Activated T-helper 2 cell treated with anti-CD3 and anti-CD28 coated beads, Interferon-gamma antibody, Interleukin-2, Interleukin-4, amounts not matched to agents 10 μg/mL and 5 μg/mL and 100 μg/mL, durations not matched to agents 14 hours and 24 hours and 36 hours (primary cell): ENCODE measurements at regions not wholly inside any gene's neighbourhood (a gene's known extent, or its start where the extent isn't known, plus 50 kb on each side); places are given as distances from the start of the nearest gene placed in this dataset.

ENCODE experiments used
- DNase-seq: peaks from one replicate; pipeline ENCODE4 v3.0.0; 2021; ENCODE audit warnings: low spot score
- H3K27ac Mint-ChIP-seq: one replicate; pipeline ENCODE4 v1.8.0; 2021; ENCODE audit warnings: mixed read lengths
- H3K27me3 Mint-ChIP-seq: one replicate; pipeline ENCODE4 v1.8.0; 2021; ENCODE audit warnings: low read depth, mixed read lengths
- H3K36me3 Mint-ChIP-seq: one replicate; pipeline ENCODE4 v1.8.0; 2021; ENCODE audit warnings: low read depth, mixed read lengths
- H3K4me1 Mint-ChIP-seq: one replicate; pipeline ENCODE4 v1.8.0; 2021; ENCODE audit warnings: low read depth, mixed read lengths
- H3K4me3 Mint-ChIP-seq: one replicate; pipeline ENCODE4 v1.8.0; 2021; ENCODE audit warnings: low read depth, mild to moderate bottlenecking, moderate library complexity, mixed read lengths
- H3K9me3 Mint-ChIP-seq: one replicate; pipeline ENCODE4 v1.8.0; 2021; ENCODE audit warnings: mixed read lengths
- intact Hi-C: fragments of 100-400 bp; cut with micrococcal nuclease; formaldehyde crosslinking; loops from one replicate; pipeline ENCODE4 v1.15.1; 2023

DNA sequence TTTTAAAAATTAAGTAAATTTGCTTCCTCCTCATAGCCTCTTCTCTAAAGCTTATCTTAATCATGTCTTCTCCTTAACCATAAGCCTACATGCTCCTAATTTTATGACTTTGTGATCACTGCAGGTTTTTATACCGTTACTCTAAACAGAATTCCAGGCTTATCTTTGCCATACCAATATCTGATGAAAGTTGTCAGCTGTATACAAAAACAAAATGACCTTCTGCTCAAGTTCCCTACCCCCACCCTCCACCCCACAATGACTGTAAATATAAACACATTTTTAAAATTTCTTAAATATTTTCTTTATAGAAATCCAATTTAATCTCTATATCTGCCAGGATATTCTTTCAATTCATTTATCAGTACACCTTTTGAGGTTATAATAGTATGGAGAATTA is 60.5 kb upstream of the SGK1 start:
- intact Hi-C loops: loop anchor here (2.0 to 10.0 kb wide), 4 partner anchors 90 to 204 kb away; no protein-coding TSS in a partner anchor
- peaks cover 40% of the 10 kb centered on the region for H3K4me1 Mint-ChIP-seq
- no peaks in the 10 kb centered on the region for H3K9me3 Mint-ChIP-seq
- H3K27me3 Mint-ChIP-seq: no peaks in the 10 kb centered on the region
- no peak overlapping the region for H3K4me3 Mint-ChIP-seq
- DNase-seq: no peak
- peaks cover 4% of the 10 kb centered on the region for H3K36me3 Mint-ChIP-seq
- peak overlapping the region; percentile 59 for H3K27ac Mint-ChIP-seq

- Mint-ChIP-seq H3K4me3 (no peak overlapping the region), H3K27me3 (no peaks in the 10 kb centered on the region), H3K27ac (no peak overlapping the region), H3K4me1 (peaks cover 52% of the 10 kb centered on the region), H3K9me3 (no peaks in the 10 kb centered on the region), H3K36me3 (peaks cover 4% of the 10 kb centered on the region)
- no peak for DNase-seq
- intact Hi-C loops: loop anchor here (10.0 kb wide), 2 partner anchors 138 to 168 kb away; no protein-coding TSS in a partner anchor
Measured at GRCh38 chr6:134376785-134377184, 58.9 kb upstream of the SGK1 start.

GRCh38 chr6:134375220-134375580 is 57.3 kb upstream of the SGK1 start:
- Mint-ChIP-seq H3K36me3 (peaks cover 4% of the 10 kb centered on the region), H3K27me3 (no peaks in the 10 kb centered on the region), H3K27ac (no peak overlapping the region), H3K4me1 (peaks cover 46% of the 10 kb centered on the region), H3K9me3 (no peaks in the 10 kb centered on the region), H3K4me3 (no peak overlapping the region)
- intact Hi-C loops: loop anchor here (10.0 kb wide), 2 partner anchors 140 to 170 kb away; no protein-coding TSS in a partner anchor
- DNase-seq: no peak

DNA sequence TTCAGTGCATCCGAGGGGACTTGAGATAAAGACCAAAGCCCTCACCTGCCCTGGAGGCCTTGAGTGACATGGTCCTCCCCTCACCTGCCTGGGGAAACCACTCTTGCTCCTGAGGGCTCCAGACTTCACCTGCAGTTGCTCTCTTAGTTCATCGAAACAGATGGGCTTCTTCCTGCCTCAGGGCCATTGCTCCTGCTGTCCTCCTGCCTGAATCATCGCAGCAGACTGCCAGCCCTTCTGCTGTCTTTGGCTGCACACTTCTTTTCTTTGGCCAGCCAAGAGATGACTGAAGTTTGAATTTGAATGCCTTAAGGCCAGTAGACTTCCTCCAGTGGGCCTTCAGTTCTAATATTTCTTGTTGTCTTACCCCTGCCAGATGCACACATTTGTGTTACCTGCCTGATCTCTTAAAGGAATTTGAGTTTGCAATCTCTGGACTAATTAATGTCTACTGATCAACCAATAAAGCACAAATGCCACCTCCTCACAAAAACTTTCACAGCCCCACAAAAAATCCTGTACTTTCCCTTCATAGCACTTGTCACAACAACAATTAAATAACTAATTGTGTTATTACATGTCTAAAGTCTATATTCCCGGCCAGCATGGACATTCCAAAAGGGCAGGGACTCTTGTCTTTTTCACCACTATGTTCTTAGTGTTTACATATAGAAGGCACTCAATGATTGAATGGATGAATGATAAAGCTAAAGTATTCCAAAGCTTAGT is 56.7 kb upstream of the SGK1 start:
- no peaks in the 10 kb centered on the region for H3K27me3 Mint-ChIP-seq
- no peak overlapping the region for H3K27ac Mint-ChIP-seq
- no peaks in the 10 kb centered on the region for H3K9me3 Mint-ChIP-seq
- DNase-seq: no peak
- no peak overlapping the region for H3K4me3 Mint-ChIP-seq
- H3K4me1 Mint-ChIP-seq: peaks cover 42% of the 10 kb centered on the region
- H3K36me3 Mint-ChIP-seq: peaks cover 4% of the 10 kb centered on the region
- intact Hi-C loops: loop anchor here (10.0 kb wide), 2 partner anchors 140 to 170 kb away; no protein-coding TSS in a partner anchor

GRCh38 chr6:134373993-134374392 is 56.1 kb upstream of the SGK1 start:
- Mint-ChIP-seq H3K9me3 (no peaks in the 10 kb centered on the region), H3K27me3 (no peaks in the 10 kb centered on the region), H3K4me3 (no peak overlapping the region), H3K36me3 (peaks cover 4% of the 10 kb centered on the region), H3K27ac (no peak overlapping the region), H3K4me1 (peaks cover 35% of the 10 kb centered on the region)
- DNase-seq: no peak
- intact Hi-C loops: loop anchor here (2.0 to 10.0 kb wide), 3 partner anchors 21 to 171 kb away; no protein-coding TSS in a partner anchor

DNA sequence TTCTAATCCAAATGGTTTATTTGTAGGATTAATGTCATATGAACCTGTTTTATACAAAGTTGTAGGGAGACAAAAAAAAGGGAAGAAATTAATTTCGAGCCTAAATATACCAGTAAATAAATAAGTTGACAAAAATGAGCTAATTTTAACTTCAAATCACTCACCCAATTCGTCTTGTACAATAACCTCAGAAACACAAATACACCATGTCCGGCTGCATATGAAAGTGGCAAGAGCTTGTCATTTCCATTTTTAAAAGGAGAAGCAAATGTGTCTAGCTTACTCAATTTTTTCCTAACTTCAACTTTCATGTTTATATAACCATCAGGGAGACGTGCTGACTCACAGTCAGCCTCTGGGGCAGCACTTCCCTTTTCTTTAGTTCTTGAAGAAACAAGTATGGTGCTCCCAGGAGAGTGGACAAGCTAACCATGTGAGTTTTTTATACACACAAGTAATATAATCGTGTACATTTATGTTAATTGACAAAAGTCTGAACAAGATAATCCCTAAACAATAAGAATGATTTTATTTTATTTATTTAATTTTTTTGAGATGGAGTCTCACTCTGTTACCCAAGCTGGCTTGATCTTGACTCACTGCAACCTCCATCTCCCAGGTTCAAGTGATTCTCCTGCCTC is 55.5 kb upstream of the SGK1 start:
- H3K4me1 Mint-ChIP-seq: peaks cover 30% of the 10 kb centered on the region
- H3K27me3 Mint-ChIP-seq: no peaks in the 10 kb centered on the region
- intact Hi-C loops: loop anchor here (2.0 to 10.0 kb wide), 3 partner anchors 21 to 171 kb away; no protein-coding TSS in a partner anchor
- DNase-seq: no peak
- H3K4me3 Mint-ChIP-seq: no peak overlapping the region
- H3K27ac Mint-ChIP-seq: peak overlapping the region; percentile 51
- H3K9me3 Mint-ChIP-seq: no peaks in the 10 kb centered on the region
- H3K36me3 Mint-ChIP-seq: no peaks in the 10 kb centered on the region

DNA sequence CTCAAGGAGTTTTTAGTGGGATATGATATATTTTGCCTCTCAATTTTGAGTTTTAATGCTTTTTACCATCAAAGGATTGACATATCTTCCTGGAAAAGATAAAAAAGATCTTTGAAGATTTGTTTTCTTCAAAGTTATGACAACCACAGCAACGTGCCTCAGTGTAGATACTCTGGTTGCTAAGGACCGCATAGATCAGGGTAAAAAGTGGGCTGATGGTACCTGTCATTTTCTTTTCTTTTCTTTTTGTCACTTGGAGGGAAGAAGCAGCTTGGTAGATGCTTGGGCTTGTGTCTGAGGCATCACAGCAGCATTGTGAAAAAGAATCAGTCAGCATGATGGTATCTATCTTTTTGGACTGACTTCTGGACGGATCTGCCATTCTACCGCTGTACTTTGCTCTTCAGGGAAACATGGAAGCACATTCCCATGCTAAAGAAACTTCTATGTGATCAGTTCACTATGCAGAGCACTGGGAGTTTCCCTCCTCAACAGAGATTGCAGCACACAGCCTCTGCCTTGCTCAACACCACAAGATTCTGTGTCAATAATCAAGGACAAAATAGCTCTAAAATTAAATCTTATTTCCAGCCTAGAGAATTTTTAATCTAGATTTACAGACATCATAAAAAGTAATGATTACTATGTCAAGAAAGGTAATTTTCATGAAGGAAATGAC is 54.8 kb upstream of the SGK1 start:
- Mint-ChIP-seq H3K27ac (peak overlapping the region; percentile 51), H3K4me3 (no peak overlapping the region), H3K27me3 (no peaks in the 10 kb centered on the region), H3K9me3 (no peaks in the 10 kb centered on the region), H3K4me1 (peaks cover 29% of the 10 kb centered on the region), H3K36me3 (no peaks in the 10 kb centered on the region)
- no peak for DNase-seq
- intact Hi-C loops: loop anchor here (2.0 to 10.0 kb wide), 3 partner anchors 20 to 172 kb away; no protein-coding TSS in a partner anchor

- no peak for DNase-seq
- intact Hi-C loops: loop anchor here (1.0 kb wide), 1 partner anchor 69 kb away; no protein-coding TSS in a partner anchor
- H3K4me1 Mint-ChIP-seq: peaks cover 17% of the 10 kb centered on the region
- H3K27ac Mint-ChIP-seq: no peak overlapping the region
- H3K27me3 Mint-ChIP-seq: no peaks in the 10 kb centered on the region
- no peaks in the 10 kb centered on the region for H3K36me3 Mint-ChIP-seq
- no peaks in the 10 kb centered on the region for H3K9me3 Mint-ChIP-seq
- H3K4me3 Mint-ChIP-seq: no peak overlapping the region
Measured at GRCh38 chr6:134368670-134369069, 50.8 kb upstream of the SGK1 start.
